Esophagus muscularis mucosa (tissue), 3 donors: ENCODE measurements at regions not wholly inside any gene's neighbourhood (a gene's known extent, or its start where the extent isn't known, plus 50 kb on each side); places are given as distances from the start of the nearest gene placed in this dataset.

Experiments used
- POLR2A ChIP-seq: fragments of 450-650 bp; IDR thresholded peaks from one replicate; pipeline ENCODE4 v1.6.1; 2017; ENCODE audit warnings: antibody characterized with exemption, moderate library complexity, mild to moderate bottlenecking, low read depth
- POLR2AphosphoS5 ChIP-seq, 2 donors: sonication (generic); formaldehyde crosslinking; IDR thresholded peaks; one replicate each; pipeline ENCODE4 v1.6.1; 2017; ENCODE audit warnings: antibody characterized with exemption in 2 of 2
- TF ChIP-seq, protein P1 (sequence below), 3 experiments: fragments of 200-600 bp in 2 of 3; fragments of 450-650 bp in 1 of 3; sonication (generic) in 2 of 3; IDR thresholded peaks; one replicate each; pipeline ENCODE4 v1.5.1; 2017 to 2019; ENCODE audit warnings: antibody characterized with exemption in 3 of 3, mild to moderate bottlenecking in 2 of 3, moderate library complexity in 1 of 3

DNA sequence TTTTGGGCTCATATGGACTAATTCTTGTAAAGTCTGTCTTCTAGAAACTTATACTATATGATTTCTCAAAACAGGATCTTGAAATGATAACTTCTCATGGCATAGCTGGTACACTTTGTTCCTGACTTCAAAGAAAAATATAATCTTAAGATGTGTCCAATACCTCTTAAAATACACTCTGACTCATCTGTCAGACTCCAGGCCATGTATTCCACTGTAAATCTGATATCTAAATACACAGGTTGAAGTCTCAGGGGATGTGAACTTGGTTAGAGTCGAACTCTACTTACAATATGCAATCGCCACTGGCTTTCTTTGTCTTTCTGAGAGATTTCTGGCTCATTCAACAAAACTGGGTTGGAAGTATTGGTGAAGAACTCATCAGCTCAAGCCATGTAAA lies 99.8 kb downstream of the LACC1 start:
- TF ChIP-seq, protein P1, sequence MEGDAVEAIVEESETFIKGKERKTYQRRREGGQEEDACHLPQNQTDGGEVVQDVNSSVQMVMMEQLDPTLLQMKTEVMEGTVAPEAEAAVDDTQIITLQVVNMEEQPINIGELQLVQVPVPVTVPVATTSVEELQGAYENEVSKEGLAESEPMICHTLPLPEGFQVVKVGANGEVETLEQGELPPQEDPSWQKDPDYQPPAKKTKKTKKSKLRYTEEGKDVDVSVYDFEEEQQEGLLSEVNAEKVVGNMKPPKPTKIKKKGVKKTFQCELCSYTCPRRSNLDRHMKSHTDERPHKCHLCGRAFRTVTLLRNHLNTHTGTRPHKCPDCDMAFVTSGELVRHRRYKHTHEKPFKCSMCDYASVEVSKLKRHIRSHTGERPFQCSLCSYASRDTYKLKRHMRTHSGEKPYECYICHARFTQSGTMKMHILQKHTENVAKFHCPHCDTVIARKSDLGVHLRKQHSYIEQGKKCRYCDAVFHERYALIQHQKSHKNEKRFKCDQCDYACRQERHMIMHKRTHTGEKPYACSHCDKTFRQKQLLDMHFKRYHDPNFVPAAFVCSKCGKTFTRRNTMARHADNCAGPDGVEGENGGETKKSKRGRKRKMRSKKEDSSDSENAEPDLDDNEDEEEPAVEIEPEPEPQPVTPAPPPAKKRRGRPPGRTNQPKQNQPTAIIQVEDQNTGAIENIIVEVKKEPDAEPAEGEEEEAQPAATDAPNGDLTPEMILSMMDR (IDR thresholded peaks at IDR 0.05), result no peak
- TF ChIP-seq POLR2AphosphoS5 (IDR thresholded peaks at IDR 0.05) (no peak), POLR2A (no peak)
